Gastrocnemius medialis (tissue), 4 donors: ENCODE measurements at regions not wholly inside any gene's neighbourhood (a gene's known extent, or its start where the extent isn't known, plus 50 kb on each side); places are given as distances from the start of the nearest gene placed in this dataset.

Experiments
- CTCF ChIP-seq, 5 experiments: fragments of 450-650 bp in 3 of 5; fragments of 200-600 bp in 2 of 5; sonication (generic) in 2 of 5; IDR thresholded peaks in 4 of 5; conservative IDR thresholded peaks in 1 of 5; 1 replicate in 4 of 5; 2 replicates in 1 of 5; pipeline ENCODE4 v1.5.1; 2016 to 2019; ENCODE audit warnings: antibody characterized with exemption in 5 of 5, mild to moderate bottlenecking in 3 of 5, moderate library complexity in 3 of 5
- POLR2A ChIP-seq, 2 donors: fragments of 450-650 bp; IDR thresholded peaks; one replicate each; pipeline ENCODE4 v1.6.1; 2017; ENCODE audit warnings: antibody characterized with exemption in 2 of 2, mild to moderate bottlenecking in 2 of 2, moderate library complexity in 2 of 2

GRCh38 chr2:151078889-151079288 lies 182.8 kb downstream of the RBM43 start:
- TF ChIP-seq CTCF (IDR thresholded peaks at IDR 0.05 in 4 of 5, conservative IDR thresholded peaks at IDR 0.05 in 1 of 5) (no peak), POLR2A (IDR thresholded peaks at IDR 0.05) (no peak)
